Hematopoietic multipotent progenitor cell treated with erythropoietin and hydrocortisone succinate and interleukin-3 and kit ligand, for 4 days (in vitro differentiated cells): ENCODE measurements at regions not wholly inside any gene's neighbourhood (a gene's known extent, or its start where the extent isn't known, plus 50 kb on each side); places are given as distances from the start of the nearest gene placed in this dataset.
A peak's percentile ranks its signal among the peaks of the same experiment; 100 is the strongest.

ENCODE experiments used
- DNase-seq: peaks from one replicate; pipeline ENCODE4 v3.0.0-alpha.2; 2015

GRCh38 chr4:130210864-130211263 lies 1114.9 kb downstream of the C4orf33 start:
- no peak for DNase-seq

- DNase-seq, result no peak
Measured at GRCh38 chr4:130214268-130214667, 1118.3 kb downstream of the C4orf33 start.

- no peak for DNase-seq
Measured at GRCh38 chr4:130233377-130234047, 1137.6 kb downstream of the C4orf33 start.

- no peak for DNase-seq
Measured at GRCh38 chr4:130238121-130238520, 1142.2 kb downstream of the C4orf33 start.

- DNase-seq, result no peak
Measured at GRCh38 chr4:130249002-130249401, 1153.0 kb downstream of the C4orf33 start.

- DNase-seq, result no peak
Measured at GRCh38 chr4:130257271-130257670, 1161.3 kb downstream of the C4orf33 start.

- DNase-seq, result no peak
Measured at GRCh38 chr4:130266814-130267213, 1170.9 kb downstream of the C4orf33 start.

- no peak for DNase-seq
Measured at GRCh38 chr4:130288576-130288975, 1192.6 kb downstream of the C4orf33 start.

- DNase-seq, result no peak
Measured at GRCh38 chr4:130293692-130294091, 1197.7 kb downstream of the C4orf33 start.

- no peak for DNase-seq
Measured at GRCh38 chr4:130296448-130296847, 1200.5 kb downstream of the C4orf33 start.

- DNase-seq, result peak; percentile 0
Measured at GRCh38 chr4:130306566-130306965, 1210.6 kb downstream of the C4orf33 start.

GRCh38 chr4:130309221-130309620 lies 1213.3 kb downstream of the C4orf33 start:
- no peak for DNase-seq

GRCh38 chr4:130322439-130322838 lies 1226.5 kb downstream of the C4orf33 start:
- DNase-seq, result no peak

- no peak for DNase-seq
Measured at GRCh38 chr4:130329036-130329435, 1233.1 kb downstream of the C4orf33 start.

GRCh38 chr4:130333241-130333759 lies 1237.3 kb downstream of the C4orf33 start:
- DNase-seq, result no peak

- no peak for DNase-seq
Measured at GRCh38 chr4:130335417-130336194, 1239.7 kb downstream of the C4orf33 start.

GRCh38 chr4:130336585-130337217 lies 1240.7 kb downstream of the C4orf33 start:
- peak; percentile 40 for DNase-seq

GRCh38 chr4:130338851-130339250 lies 1242.9 kb downstream of the C4orf33 start:
- no peak for DNase-seq

GRCh38 chr4:130349745-130350144 lies 1253.8 kb downstream of the C4orf33 start:
- DNase-seq, result no peak

- DNase-seq, result no peak
Measured at GRCh38 chr4:130356873-130357272, 1260.9 kb downstream of the C4orf33 start.

GRCh38 chr4:130359542-130359941 lies 1263.6 kb downstream of the C4orf33 start:
- peak; percentile 17 for DNase-seq

- no peak for DNase-seq
Measured at GRCh38 chr4:130361616-130362015, 1265.7 kb downstream of the C4orf33 start.

GRCh38 chr4:130368668-130369067 lies 1272.7 kb downstream of the C4orf33 start:
- DNase-seq, result no peak

- no peak for DNase-seq
Measured at GRCh38 chr4:130393231-130393630, 1297.3 kb downstream of the C4orf33 start.
